Ascending aorta (tissue), 2 donors: ENCODE measurements at regions not wholly inside any gene's neighbourhood (a gene's known extent, or its start where the extent isn't known, plus 50 kb on each side); places are given as distances from the start of the nearest gene placed in this dataset.

Experiments used
- DNase-seq, 2 donors: peaks; one replicate each; pipeline ENCODE4 v3.0.0-alpha.2; 2019; ENCODE audit warnings: low spot score in 2 of 2
- H3K27ac ChIP-seq, 2 donors: fragments of 200-600 bp; sonication (generic); one replicate each; pipeline ENCODE4 v1.5.1; 2016 to 2017; ENCODE audit warnings: mild to moderate bottlenecking in 1 of 2
- H3K27me3 ChIP-seq: fragments of 200-600 bp; sonication (generic); one replicate; pipeline ENCODE4 v1.5.1; 2017
- H3K36me3 ChIP-seq, 2 donors: fragments of 200-600 bp; sonication (generic); one replicate each; pipeline ENCODE4 v1.5.1; 2016
- H3K4me1 ChIP-seq, 2 donors: fragments of 200-600 bp; sonication (generic); one replicate each; pipeline ENCODE4 v1.5.1; 2016 to 2017; ENCODE audit warnings: mild to moderate bottlenecking in 1 of 2
- H3K4me3 ChIP-seq, 2 donors: fragments of 200-600 bp; sonication (generic); one replicate each; pipeline ENCODE4 v1.5.1; 2016 to 2017; ENCODE audit warnings: mild to moderate bottlenecking in 1 of 2
- H3K9me3 ChIP-seq, 2 donors: fragments of 200-600 bp; sonication (generic); one replicate each; pipeline ENCODE4 v1.5.1; 2016
- intact Hi-C: fragments of 100-400 bp; cut with DNase I; formaldehyde crosslinking; loops from one replicate; pipeline ENCODE4 v1.15.1; 2023
- TF ChIP-seq, protein P1 (sequence below), 3 experiments: fragments of 200-600 bp in 2 of 3; fragments of 450-650 bp in 1 of 3; sonication (generic) in 2 of 3; IDR thresholded peaks; one replicate each; pipeline ENCODE4 v1.5.1; 2016 to 2019; ENCODE audit warnings: antibody characterized with exemption in 3 of 3, mild to moderate bottlenecking in 1 of 3, moderate library complexity in 1 of 3

DNA sequence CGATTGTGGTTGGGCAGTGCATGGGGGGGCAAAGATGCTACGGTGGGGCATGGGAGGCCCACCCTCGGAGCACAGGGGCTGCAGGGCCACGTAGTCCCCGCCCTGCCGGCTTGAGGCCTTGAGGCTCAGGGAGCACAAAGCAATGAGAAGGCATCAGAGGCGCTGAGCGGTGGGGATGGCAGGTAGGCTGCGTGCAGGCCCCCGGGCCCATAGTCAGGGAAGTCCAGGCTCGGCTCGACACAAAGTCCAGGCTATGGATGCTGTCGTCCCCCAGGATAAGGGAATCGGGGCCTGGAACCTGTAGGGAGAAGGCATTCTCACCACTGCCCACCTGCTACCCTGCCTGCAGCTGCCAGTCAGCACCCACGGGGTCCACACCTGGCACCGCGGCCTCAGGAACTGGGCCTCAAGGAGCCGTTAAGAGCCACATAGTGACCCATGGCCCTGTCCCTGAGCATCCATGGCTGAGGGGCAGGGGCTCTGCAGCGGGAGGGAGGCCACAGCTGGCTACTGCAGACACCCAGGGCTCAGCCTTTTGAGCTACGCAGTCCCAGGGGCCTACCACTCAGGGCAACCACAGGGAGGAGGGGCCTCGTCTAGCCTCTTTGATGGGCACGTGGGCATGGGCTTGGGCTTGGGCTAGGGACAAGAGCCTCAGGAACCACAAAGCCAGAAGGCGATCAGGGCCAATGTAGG is 179.7 kb downstream of the IGLL1 start:
- no peaks in the 10 kb centered on the region for H3K9me3 ChIP-seq
- TF ChIP-seq, protein P1, sequence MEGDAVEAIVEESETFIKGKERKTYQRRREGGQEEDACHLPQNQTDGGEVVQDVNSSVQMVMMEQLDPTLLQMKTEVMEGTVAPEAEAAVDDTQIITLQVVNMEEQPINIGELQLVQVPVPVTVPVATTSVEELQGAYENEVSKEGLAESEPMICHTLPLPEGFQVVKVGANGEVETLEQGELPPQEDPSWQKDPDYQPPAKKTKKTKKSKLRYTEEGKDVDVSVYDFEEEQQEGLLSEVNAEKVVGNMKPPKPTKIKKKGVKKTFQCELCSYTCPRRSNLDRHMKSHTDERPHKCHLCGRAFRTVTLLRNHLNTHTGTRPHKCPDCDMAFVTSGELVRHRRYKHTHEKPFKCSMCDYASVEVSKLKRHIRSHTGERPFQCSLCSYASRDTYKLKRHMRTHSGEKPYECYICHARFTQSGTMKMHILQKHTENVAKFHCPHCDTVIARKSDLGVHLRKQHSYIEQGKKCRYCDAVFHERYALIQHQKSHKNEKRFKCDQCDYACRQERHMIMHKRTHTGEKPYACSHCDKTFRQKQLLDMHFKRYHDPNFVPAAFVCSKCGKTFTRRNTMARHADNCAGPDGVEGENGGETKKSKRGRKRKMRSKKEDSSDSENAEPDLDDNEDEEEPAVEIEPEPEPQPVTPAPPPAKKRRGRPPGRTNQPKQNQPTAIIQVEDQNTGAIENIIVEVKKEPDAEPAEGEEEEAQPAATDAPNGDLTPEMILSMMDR (IDR thresholded peaks at IDR 0.05) = no peak
- H3K36me3 ChIP-seq = no peaks in the 10 kb centered on the region
- H3K4me3 ChIP-seq = no peak overlapping the region
- H3K27me3 ChIP-seq = peaks cover 4% of the 10 kb centered on the region
- intact Hi-C loops = no loop called here
- no peak overlapping the region for H3K27ac ChIP-seq
- H3K4me1 ChIP-seq = no peaks in the 10 kb centered on the region
- DNase-seq = no peak

DNA sequence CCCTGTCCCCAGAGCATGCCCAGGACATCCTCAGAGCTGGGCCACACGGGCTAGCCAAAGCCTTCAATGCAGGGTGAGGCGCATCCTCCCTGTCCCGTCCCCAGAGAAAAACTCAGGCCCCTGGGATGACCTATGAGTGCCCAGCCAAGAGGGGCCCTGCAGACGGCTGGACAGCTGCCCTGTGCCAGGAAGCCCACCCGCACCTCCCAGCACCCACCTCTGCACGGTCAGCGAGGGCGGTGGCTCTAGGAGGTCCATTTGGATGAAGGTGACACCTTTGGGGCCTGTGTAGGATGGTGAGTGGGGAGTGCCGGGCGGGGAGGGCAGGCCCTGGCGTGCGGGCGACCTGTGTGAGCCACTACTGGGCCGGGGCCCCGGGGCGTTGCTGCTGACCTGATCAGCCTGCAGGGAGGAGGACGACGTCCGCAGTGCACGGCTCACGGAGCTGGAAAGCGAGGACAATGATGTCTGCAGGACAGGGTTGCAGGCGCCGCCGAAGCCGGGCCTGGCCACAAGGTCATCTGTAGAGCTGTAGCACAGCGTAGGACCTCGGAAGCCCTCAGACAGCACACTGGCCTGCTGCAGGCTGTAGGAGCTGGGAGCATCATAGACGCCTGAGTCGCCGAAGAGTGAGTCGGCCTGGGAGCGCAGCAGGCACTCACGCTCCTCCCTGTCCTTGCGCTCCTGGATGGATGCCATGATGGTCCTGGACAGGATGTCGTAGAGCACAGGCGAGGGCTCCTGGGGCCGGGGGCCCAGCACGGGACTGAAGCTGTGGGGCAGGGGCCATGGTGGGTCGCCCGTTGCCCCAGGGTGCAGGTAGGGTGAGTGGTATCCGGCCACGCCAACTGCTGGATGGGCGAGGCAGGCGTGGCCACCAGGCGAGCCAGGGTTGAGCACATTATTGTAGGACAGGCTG is 180.5 kb downstream of the IGLL1 start:
- DNase-seq = no peak
- peaks cover 4% of the 10 kb centered on the region for H3K27me3 ChIP-seq
- H3K4me1 ChIP-seq = no peaks in the 10 kb centered on the region
- H3K36me3 ChIP-seq = no peaks in the 10 kb centered on the region
- H3K9me3 ChIP-seq = no peaks in the 10 kb centered on the region
- no peak overlapping the region for H3K27ac ChIP-seq
- TF ChIP-seq, protein P1 (IDR thresholded peaks at IDR 0.05) = no peak
- H3K4me3 ChIP-seq = no peak overlapping the region
- intact Hi-C loops = no loop called here

DNA sequence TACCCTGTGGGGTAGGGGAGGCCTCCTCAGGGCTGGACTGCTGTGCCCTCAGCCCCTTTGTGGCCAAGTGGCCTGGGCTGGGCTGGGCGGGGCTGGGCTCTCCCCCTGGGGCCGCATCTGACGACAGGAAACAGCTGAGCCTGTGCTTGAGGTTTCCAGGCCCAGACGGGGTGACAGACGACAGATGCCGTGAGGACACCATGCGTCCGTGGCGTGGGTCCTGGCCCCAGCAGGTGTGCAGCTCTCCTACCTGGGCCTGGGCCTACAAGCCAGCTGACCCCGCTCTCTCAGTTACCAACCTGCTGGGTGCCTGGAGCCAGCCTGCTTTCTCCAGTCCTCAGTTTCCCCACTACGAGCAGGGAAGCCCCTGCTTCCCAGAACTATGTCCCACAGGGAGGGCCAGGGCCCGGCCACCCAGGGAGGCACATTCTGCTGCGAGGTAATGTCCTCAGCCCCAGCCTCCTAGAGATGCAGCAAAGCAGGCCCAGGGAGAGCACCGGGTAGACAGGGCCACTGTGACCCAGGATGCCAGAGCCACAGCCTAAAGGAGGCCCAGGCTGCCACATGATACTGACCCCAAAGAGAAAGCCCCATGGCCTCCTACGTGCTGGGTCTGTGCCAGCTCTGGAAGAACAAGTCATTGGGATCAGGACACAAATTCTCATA is 181.3 kb downstream of the IGLL1 start:
- no peaks in the 10 kb centered on the region for H3K9me3 ChIP-seq
- no peak for DNase-seq
- intact Hi-C loops = no loop called here
- H3K27me3 ChIP-seq = peaks cover 4% of the 10 kb centered on the region
- no peak overlapping the region for H3K4me3 ChIP-seq
- H3K27ac ChIP-seq = no peak overlapping the region
- H3K36me3 ChIP-seq = no peaks in the 10 kb centered on the region
- TF ChIP-seq, protein P1 (IDR thresholded peaks at IDR 0.05) = no peak
- H3K4me1 ChIP-seq = no peaks in the 10 kb centered on the region

DNA sequence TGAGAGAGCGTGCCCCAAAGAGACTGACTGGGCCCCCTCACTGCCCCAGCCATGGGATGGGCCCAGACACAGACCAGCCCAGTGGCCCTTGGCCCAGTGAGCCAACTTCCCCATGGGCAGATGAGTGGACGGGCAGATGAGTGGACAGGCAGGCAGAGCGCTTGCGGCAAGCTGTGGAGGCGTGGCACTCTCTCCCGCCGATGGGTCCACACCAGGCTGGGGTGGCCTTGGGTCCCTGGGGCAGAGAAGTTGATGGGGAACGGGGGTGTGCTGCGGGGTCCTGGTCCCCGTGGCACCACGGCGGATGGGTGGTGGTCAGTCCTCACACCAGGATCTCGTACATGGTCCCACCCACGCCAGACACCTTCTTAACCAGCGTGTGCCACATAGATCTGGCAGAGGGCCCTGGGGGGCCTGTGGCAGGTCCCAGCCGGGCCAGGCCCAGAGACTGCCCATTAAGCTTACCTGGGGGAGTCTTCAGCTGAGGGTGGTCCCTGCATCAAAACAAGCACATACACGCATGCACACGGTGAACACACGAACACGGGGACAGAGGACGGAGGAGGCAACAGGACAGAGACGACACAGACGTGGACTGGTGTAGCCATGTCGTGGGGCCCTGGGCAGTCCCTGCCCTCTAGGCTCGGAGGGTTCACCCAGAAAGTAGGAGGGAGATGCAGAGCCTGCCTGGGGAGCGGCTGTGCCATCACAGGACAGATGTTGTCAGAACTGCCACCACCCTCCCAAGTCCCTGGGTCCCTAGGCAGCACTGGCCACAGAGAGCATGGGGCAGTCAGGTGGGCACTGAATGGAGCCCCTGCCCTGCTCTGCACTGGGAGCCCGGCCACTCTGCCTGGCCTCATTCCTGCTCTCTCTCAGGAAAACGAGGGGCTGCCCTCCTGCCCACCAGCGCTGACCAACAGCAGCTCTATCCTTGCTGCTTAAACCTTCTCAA is 182.2 kb downstream of the IGLL1 start:
- DNase-seq = no peak
- no peak overlapping the region for H3K27ac ChIP-seq
- TF ChIP-seq, protein P1 (IDR thresholded peaks at IDR 0.05) = no peak
- intact Hi-C loops = no loop called here
- no peak overlapping the region for H3K4me3 ChIP-seq
- H3K27me3 ChIP-seq = peaks cover 2% of the 10 kb centered on the region
- no peaks in the 10 kb centered on the region for H3K4me1 ChIP-seq
- H3K9me3 ChIP-seq = no peaks in the 10 kb centered on the region
- no peaks in the 10 kb centered on the region for H3K36me3 ChIP-seq
